Cardiac fibroblast (primary cell): ENCODE measurements at regions not wholly inside any gene's neighbourhood (a gene's known extent, or its start where the extent isn't known, plus 50 kb on each side); places are given as distances from the start of the nearest gene placed in this dataset.

Experiments
- DNase-seq, 2 donors: peaks; one replicate each; pipeline versions ENCODE4 v3.0.0 to v3.0.0-alpha.2; 2010; ENCODE audit warnings: low read depth in 2 of 2
- H3K4me3 ChIP-seq, 2 donors: replicated peaks in 1 of 2; 1 replicate in 1 of 2; 2 replicates in 1 of 2; pipeline ENCODE4 v1.5.1; 2011; ENCODE audit warnings: low read depth in 2 of 2, low read length in 2 of 2, mild to moderate bottlenecking in 2 of 2, moderate library complexity in 1 of 2
- TF ChIP-seq, protein P1 (sequence below): IDR thresholded peaks from one replicate; pipeline ENCODE4 v1.5.1; 2011; ENCODE audit warnings: low read depth, mild to moderate bottlenecking, low read length, inconsistent platforms

DNA sequence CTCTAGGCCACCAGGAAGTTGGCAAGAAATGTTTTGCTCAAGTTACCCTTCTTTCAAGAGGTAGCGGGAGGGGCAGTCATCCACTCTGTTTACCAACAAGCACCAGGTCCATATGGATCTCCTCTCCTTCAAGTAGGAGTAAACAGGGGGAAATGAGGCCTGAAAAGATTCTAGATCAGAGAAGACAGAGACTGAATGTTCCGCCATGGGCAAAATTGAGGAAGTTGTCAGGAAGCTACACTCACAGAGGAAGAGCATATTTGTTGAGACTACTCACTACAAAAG, 81.6 kb downstream of the KLF15 start:
- TF ChIP-seq, protein P1, sequence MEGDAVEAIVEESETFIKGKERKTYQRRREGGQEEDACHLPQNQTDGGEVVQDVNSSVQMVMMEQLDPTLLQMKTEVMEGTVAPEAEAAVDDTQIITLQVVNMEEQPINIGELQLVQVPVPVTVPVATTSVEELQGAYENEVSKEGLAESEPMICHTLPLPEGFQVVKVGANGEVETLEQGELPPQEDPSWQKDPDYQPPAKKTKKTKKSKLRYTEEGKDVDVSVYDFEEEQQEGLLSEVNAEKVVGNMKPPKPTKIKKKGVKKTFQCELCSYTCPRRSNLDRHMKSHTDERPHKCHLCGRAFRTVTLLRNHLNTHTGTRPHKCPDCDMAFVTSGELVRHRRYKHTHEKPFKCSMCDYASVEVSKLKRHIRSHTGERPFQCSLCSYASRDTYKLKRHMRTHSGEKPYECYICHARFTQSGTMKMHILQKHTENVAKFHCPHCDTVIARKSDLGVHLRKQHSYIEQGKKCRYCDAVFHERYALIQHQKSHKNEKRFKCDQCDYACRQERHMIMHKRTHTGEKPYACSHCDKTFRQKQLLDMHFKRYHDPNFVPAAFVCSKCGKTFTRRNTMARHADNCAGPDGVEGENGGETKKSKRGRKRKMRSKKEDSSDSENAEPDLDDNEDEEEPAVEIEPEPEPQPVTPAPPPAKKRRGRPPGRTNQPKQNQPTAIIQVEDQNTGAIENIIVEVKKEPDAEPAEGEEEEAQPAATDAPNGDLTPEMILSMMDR, result no peak

DNA sequence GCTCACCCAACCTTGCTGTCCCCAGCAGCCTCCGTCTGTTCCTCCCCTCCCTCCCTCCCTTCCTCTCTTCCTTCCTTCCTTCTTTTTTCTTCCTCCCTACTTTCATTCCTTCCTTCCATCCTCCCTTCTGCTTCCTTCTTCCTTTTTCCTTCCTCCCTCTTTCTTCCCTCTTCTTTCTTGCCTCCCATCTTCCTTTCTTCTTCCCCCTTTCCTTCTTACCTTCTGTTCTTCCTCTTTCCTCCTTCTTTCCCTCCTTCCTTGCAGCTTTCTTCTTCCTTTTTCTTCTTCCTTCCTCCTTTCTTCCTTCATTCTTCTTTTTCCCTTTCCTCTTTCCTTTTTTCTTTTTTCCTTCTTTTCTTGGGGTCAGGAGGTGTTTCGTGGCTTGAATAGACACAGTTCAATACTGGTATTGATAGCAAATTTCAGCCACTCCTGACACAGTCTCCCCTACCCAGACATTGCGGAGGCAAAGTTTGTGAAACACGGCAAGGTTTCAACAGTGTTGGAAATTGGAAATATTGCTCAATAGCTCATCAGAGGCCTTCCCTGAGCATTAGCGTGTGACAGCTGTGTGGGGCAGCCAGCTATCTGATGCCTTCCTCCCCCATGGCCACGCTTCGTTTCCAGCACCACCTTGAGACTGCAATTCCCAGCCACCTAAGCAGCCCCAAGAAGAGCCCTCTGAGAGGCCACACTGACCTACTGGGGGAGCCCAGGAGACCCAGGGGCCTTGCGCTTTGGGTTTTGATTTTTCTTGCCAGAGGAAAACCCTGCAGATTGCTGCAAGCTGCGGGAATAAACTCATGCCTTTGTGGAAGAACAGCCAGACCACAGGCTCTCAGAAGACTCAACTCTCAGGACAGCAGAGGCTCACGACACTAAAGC, 82.2 kb downstream of the KLF15 start:
- H3K4me3 ChIP-seq, result no peak overlapping the region
- no peak for DNase-seq
- TF ChIP-seq, protein P1, result no peak

More for the DNA sequence above, 81.6 kb downstream of the KLF15 start:
- DNase-seq, result no peak
- H3K4me3 ChIP-seq, result no peak overlapping the region

DNA sequence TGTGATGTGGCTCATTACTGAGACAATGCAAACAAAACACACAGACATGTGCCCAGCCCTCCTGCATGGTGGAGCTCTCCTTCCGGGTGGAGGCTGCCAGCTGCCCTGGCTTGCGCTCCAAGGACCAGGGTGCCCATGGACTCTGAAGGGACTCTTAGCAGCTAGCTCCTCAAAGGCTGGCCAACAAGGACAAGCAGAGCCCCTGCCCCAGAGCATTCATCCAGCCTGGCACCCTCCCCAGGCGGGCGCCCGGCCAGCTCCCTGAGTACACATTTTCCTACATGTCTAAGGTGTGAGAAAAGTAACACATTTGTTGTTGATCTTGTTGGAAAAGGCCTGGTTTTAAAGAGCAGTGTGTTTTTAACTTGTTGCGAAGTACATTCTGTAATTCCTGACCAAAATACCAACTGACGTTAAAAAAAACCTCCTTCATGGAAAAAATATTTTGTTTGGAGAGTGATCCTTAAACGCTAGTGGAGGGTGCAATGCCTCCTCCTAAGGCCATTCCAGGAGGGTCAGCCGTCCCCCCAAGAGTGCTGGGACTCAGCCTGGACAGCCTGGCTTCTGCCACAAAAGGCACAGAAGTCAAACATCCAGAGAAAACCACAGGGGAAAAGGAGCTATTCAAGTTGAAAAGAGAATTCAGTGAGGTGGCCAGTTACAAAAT, 86.9 kb downstream of the KLF15 start:
- TF ChIP-seq, protein P1, result no peak
- peak; percentile 29 to 83 for DNase-seq
- no peak overlapping the region for H3K4me3 ChIP-seq

DNA sequence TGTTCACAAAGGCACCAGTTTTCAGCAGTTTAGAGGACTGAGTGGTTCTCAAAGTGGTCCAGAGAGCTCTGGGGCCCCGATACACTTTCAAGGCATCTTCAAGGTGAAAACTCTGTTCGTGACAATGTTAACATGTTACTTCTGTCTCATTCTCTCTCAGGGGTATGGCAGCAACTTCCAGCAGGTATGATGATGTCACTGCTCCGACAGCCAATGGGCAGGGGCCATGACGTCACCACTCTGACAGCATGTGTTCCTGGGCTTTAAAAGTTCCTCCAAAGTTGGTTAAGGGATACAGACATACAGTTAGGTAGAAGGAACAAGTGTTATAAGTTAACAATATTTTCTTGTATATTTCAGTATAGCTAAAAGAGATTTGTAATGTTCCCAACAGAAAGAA, 87.9 kb downstream of the KLF15 start:
- no peak overlapping the region for H3K4me3 ChIP-seq
- TF ChIP-seq, protein P1, result no peak
- no peak for DNase-seq

DNA sequence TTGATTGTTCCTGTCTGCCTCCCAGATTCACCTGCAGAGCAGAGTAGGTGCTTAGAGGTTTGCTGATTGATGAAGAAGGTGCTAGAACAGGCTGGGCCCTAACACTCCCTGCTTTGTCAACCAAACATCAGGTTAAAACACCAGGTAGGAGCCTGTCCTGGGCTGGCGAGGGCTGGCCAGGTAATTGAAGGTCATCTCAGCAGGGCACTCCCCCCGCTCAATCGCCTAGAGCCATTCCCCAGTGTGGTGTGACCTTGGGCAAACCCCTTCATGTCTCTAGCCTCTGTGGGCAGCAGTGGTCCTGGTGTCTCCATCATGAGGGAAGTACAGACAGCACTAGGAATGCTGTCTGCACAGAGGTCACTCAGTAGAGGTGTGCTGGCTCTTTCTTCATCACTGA, 88.3 kb downstream of the KLF15 start:
- TF ChIP-seq, protein P1, result no peak
- no peak for DNase-seq
- no peak overlapping the region for H3K4me3 ChIP-seq

DNA sequence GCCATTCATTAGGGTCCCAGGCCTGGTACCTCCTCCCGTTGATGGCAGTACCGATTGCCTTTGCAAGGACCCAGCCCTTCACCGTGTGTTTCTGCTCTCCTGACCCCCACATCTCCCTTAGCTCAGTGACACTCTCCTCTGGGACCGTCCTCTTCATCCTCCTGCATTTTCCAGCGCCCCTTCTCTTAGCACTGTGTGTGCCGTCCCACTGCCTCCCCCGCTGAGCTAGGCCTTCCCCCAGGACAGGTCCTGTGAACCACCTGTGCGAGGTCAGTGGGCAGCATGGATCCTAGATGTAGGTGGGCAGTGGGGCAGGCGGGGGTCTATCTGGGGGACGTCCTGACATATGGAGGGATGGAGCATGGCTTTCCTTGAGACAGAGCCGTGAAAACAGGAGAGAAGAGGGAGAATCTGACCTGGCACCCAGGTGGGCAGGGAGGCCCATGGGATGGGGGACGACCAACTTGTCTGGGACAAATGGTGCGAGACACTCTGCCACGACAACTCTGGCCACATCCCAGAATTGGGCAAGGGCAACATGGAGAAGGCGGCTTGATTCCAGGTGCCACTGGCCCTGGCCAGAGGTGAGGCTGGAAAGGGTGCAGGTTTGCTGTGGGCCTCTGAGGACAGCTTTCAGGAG, 87.7 kb upstream of the ALDH1L1 start:
- H3K4me3 ChIP-seq, result peak overlapping the region; percentile 32 to 43
- TF ChIP-seq, protein P1, result no peak
- no peak for DNase-seq
